Activated T-helper 2 cell treated with anti-CD3 and anti-CD28 coated beads, Interferon-gamma antibody, Interleukin-2, Interleukin-4, amounts not matched to agents 10 μg/mL and 5 μg/mL and 100 μg/mL, durations not matched to agents 14 hours and 24 hours and 36 hours (primary cell): ENCODE measurements at regions not wholly inside any gene's neighbourhood (a gene's known extent, or its start where the extent isn't known, plus 50 kb on each side); places are given as distances from the start of the nearest gene placed in this dataset.
"Not testable (repeated sequence)": the region's sequence is repeated elsewhere in the genome, so short reads cannot be mapped to it uniquely, and the experiment has no call there.

Experiments
- DNase-seq: peaks from one replicate; pipeline ENCODE4 v3.0.0; 2021; ENCODE audit warnings: low spot score
- H3K27ac Mint-ChIP-seq: one replicate; pipeline ENCODE4 v1.8.0; 2021; ENCODE audit warnings: mixed read lengths
- H3K27me3 Mint-ChIP-seq: one replicate; pipeline ENCODE4 v1.8.0; 2021; ENCODE audit warnings: low read depth, mixed read lengths
- H3K36me3 Mint-ChIP-seq: one replicate; pipeline ENCODE4 v1.8.0; 2021; ENCODE audit warnings: low read depth, mixed read lengths
- H3K4me1 Mint-ChIP-seq: one replicate; pipeline ENCODE4 v1.8.0; 2021; ENCODE audit warnings: low read depth, mixed read lengths
- H3K4me3 Mint-ChIP-seq: one replicate; pipeline ENCODE4 v1.8.0; 2021; ENCODE audit warnings: low read depth, mild to moderate bottlenecking, moderate library complexity, mixed read lengths
- H3K9me3 Mint-ChIP-seq: one replicate; pipeline ENCODE4 v1.8.0; 2021; ENCODE audit warnings: mixed read lengths
- intact Hi-C: fragments of 100-400 bp; cut with micrococcal nuclease; formaldehyde crosslinking; loops from one replicate; pipeline ENCODE4 v1.15.1; 2023

- Mint-ChIP-seq H3K27ac (no peak overlapping the region), H3K9me3 (no peaks in the 10 kb centered on the region), H3K4me1 (no peaks in the 10 kb centered on the region), H3K4me3 (no peak overlapping the region), H3K36me3 (no peaks in the 10 kb centered on the region), H3K27me3 (peaks cover 8% of the 10 kb centered on the region)
- intact Hi-C loops: no loop called here
- DNase-seq: no peak
Measured at GRCh38 chr6:140816681-140817080, 1316.0 kb upstream of the GJE1 start.

GRCh38 chr6:140812636-140813035 is 1320.1 kb upstream of the GJE1 start:
- no peaks in the 10 kb centered on the region for H3K9me3 Mint-ChIP-seq
- intact Hi-C loops: no loop called here
- H3K4me3 Mint-ChIP-seq: no peak overlapping the region
- H3K27me3 Mint-ChIP-seq: peaks cover 14% of the 10 kb centered on the region
- no peak overlapping the region for H3K27ac Mint-ChIP-seq
- H3K4me1 Mint-ChIP-seq: peaks cover 17% of the 10 kb centered on the region
- DNase-seq: no peak
- no peaks in the 10 kb centered on the region for H3K36me3 Mint-ChIP-seq

GRCh38 chr6:140811642-140812041 is 1321.1 kb upstream of the GJE1 start:
- H3K4me3 Mint-ChIP-seq: no peak overlapping the region
- H3K27me3 Mint-ChIP-seq: peaks cover 14% of the 10 kb centered on the region
- H3K36me3 Mint-ChIP-seq: no peaks in the 10 kb centered on the region
- intact Hi-C loops: no loop called here
- H3K9me3 Mint-ChIP-seq: no peaks in the 10 kb centered on the region
- no peak for DNase-seq
- H3K4me1 Mint-ChIP-seq: peaks cover 17% of the 10 kb centered on the region
- H3K27ac Mint-ChIP-seq: no peak overlapping the region

- Mint-ChIP-seq H3K4me1 (peaks cover 17% of the 10 kb centered on the region), H3K36me3 (no peaks in the 10 kb centered on the region), H3K9me3 (no peaks in the 10 kb centered on the region), H3K27ac (peak overlapping the region; percentile 69), H3K4me3 (no peak overlapping the region), H3K27me3 (peaks cover 13% of the 10 kb centered on the region)
- no peak for DNase-seq
- intact Hi-C loops: loop anchor here (1.0 to 10.0 kb wide), 3 partner anchors 35 to 223 kb away; no protein-coding TSS in a partner anchor
Measured at GRCh38 chr6:140809694-140810101, 1323.0 kb upstream of the GJE1 start.

GRCh38 chr6:140806431-140806830 is 1326.3 kb upstream of the GJE1 start:
- Mint-ChIP-seq H3K36me3 (no peaks in the 10 kb centered on the region), H3K27me3 (peaks cover 10% of the 10 kb centered on the region), H3K9me3 (no peaks in the 10 kb centered on the region), H3K4me3 (no peak overlapping the region), H3K4me1 (peaks cover 15% of the 10 kb centered on the region), H3K27ac (no peak overlapping the region)
- no peak for DNase-seq
- intact Hi-C loops: loop anchor here (10.0 kb wide), 1 partner anchor 92 kb away; no protein-coding TSS in a partner anchor

- H3K9me3 Mint-ChIP-seq: no peaks in the 10 kb centered on the region
- H3K27me3 Mint-ChIP-seq: peaks cover 6% of the 10 kb centered on the region
- H3K36me3 Mint-ChIP-seq: no peaks in the 10 kb centered on the region
- no peak for DNase-seq
- no peak overlapping the region for H3K4me3 Mint-ChIP-seq
- intact Hi-C loops: no loop called here
- no peak overlapping the region for H3K27ac Mint-ChIP-seq
- H3K4me1 Mint-ChIP-seq: no peaks in the 10 kb centered on the region
Measured at GRCh38 chr6:140794544-140794943, 1338.2 kb upstream of the GJE1 start.

- H3K9me3 Mint-ChIP-seq: no peaks in the 10 kb centered on the region
- intact Hi-C loops: no loop called here
- H3K4me1 Mint-ChIP-seq: no peaks in the 10 kb centered on the region
- H3K27ac Mint-ChIP-seq: no peak overlapping the region
- no peaks in the 10 kb centered on the region for H3K27me3 Mint-ChIP-seq
- DNase-seq: no peak
- H3K4me3 Mint-ChIP-seq: no peak overlapping the region
- H3K36me3 Mint-ChIP-seq: no peaks in the 10 kb centered on the region
Measured at GRCh38 chr6:140790109-140790508, 1342.6 kb upstream of the GJE1 start.

- intact Hi-C loops: no loop called here
- Mint-ChIP-seq H3K9me3 (no peaks in the 10 kb centered on the region), H3K27me3 (no peaks in the 10 kb centered on the region), H3K36me3 (no peaks in the 10 kb centered on the region), H3K4me3 (no peak overlapping the region), H3K4me1 (no peaks in the 10 kb centered on the region), H3K27ac (no peak overlapping the region)
- no peak for DNase-seq
Measured at GRCh38 chr6:140789466-140789865, 1343.3 kb upstream of the GJE1 start.

GRCh38 chr6:140785926-140786325 is 1346.8 kb upstream of the GJE1 start:
- Mint-ChIP-seq H3K4me1 (no peaks in the 10 kb centered on the region), H3K36me3 (no peaks in the 10 kb centered on the region), H3K9me3 (no peaks in the 10 kb centered on the region), H3K27ac (no peak overlapping the region), H3K4me3 (no peak overlapping the region), H3K27me3 (no peaks in the 10 kb centered on the region)
- DNase-seq: no peak
- intact Hi-C loops: no loop called here

- intact Hi-C loops: no loop called here
- no peaks in the 10 kb centered on the region for H3K9me3 Mint-ChIP-seq
- no peaks in the 10 kb centered on the region for H3K27me3 Mint-ChIP-seq
- H3K4me1 Mint-ChIP-seq: no peaks in the 10 kb centered on the region
- no peaks in the 10 kb centered on the region for H3K36me3 Mint-ChIP-seq
- no peak for DNase-seq
- no peak overlapping the region for H3K4me3 Mint-ChIP-seq
- H3K27ac Mint-ChIP-seq: no peak overlapping the region
Measured at GRCh38 chr6:140784573-140784972, 1348.2 kb upstream of the GJE1 start.

- not testable (repeated sequence) for H3K4me3 Mint-ChIP-seq
Measured at GRCh38 chr6:140783504-140783903, 1349.2 kb upstream of the GJE1 start.

GRCh38 chr6:140782941-140783340 is 1349.8 kb upstream of the GJE1 start:
- Mint-ChIP-seq H3K4me3 (no peak overlapping the region), H3K27me3 (peaks cover 2% of the 10 kb centered on the region), H3K4me1 (no peaks in the 10 kb centered on the region), H3K9me3 (no peaks in the 10 kb centered on the region), H3K27ac (no peak overlapping the region), H3K36me3 (no peaks in the 10 kb centered on the region)
- intact Hi-C loops: no loop called here
- no peak for DNase-seq

More at GRCh38 chr6:140783504-140783903, 1349.2 kb upstream of the GJE1 start:
- H3K27ac Mint-ChIP-seq, H3K36me3 Mint-ChIP-seq, H3K27me3 Mint-ChIP-seq, DNase-seq, H3K9me3 Mint-ChIP-seq, H3K4me1 Mint-ChIP-seq, intact Hi-C loops: not testable (repeated sequence)

- no peak for DNase-seq
- no peaks in the 10 kb centered on the region for H3K36me3 Mint-ChIP-seq
Measured at GRCh38 chr6:140779991-140780596, 1352.6 kb upstream of the GJE1 start.

GRCh38 chr6:140779341-140779740 is 1353.4 kb upstream of the GJE1 start:
- intact Hi-C loops: loop anchor here (10.0 kb wide), 1 partner anchor 195 kb away; no protein-coding TSS in a partner anchor
- Mint-ChIP-seq H3K4me3 (no peak overlapping the region), H3K27ac (no peak overlapping the region), H3K9me3 (no peaks in the 10 kb centered on the region), H3K4me1 (peaks cover 3% of the 10 kb centered on the region), H3K36me3 (no peaks in the 10 kb centered on the region), H3K27me3 (peaks cover 10% of the 10 kb centered on the region)
- no peak for DNase-seq

More at GRCh38 chr6:140779991-140780596, 1352.6 kb upstream of the GJE1 start:
- intact Hi-C loops: loop anchor here (10.0 kb wide), 1 partner anchor 195 kb away; no protein-coding TSS in a partner anchor
- no peaks in the 10 kb centered on the region for H3K9me3 Mint-ChIP-seq
- peaks cover 5% of the 10 kb centered on the region for H3K27me3 Mint-ChIP-seq
- H3K4me1 Mint-ChIP-seq: no peaks in the 10 kb centered on the region
- no peak overlapping the region for H3K4me3 Mint-ChIP-seq
- H3K27ac Mint-ChIP-seq: no peak overlapping the region
